ENCODE measurements at regions not wholly inside any gene's neighbourhood (a gene's known extent, or its start where the extent isn't known, plus 50 kb on each side); places are given as distances from the start of the nearest gene placed in this dataset.

- TF ChIP-seq POLR2A (IDR thresholded peaks at IDR 0.05; ENCODE audit: borderline replicate concordance, extremely low read depth, insufficient read depth, insufficient read length) = no peak
- no peak for TF ChIP-seq CTCF (IDR thresholded peaks at IDR 0.05 in 2 of 3, conservative IDR thresholded peaks at IDR 0.05 in 1 of 3; ENCODE audit: borderline replicate concordance in 1 of 3, insufficient read depth in 1 of 3, low read depth in 2 of 3, low read length in 2 of 3)
- no peak for TF ChIP-seq EGR1 (IDR thresholded peaks at IDR 0.05; ENCODE audit: low read depth)
These were observed 221.6 kb downstream of the XPNPEP1 start for GRCh38 chr10:109701633-109702215.

Data from HCT116 (cell line).